Activated naive CD8-positive, alpha-beta T cell treated with anti-CD3 and anti-CD28 coated beads for 36 hours (primary cell): ENCODE measurements at regions not wholly inside any gene's neighbourhood (a gene's known extent, or its start where the extent isn't known, plus 50 kb on each side); places are given as distances from the start of the nearest gene placed in this dataset.
"Not testable (repeated sequence)": the region's sequence is repeated elsewhere in the genome, so short reads cannot be mapped to it uniquely, and the experiment has no call there.

Experiments used
- DNase-seq: peaks from one replicate; pipeline ENCODE4 v3.0.0; 2021
- H3K27ac Mint-ChIP-seq: one replicate; pipeline ENCODE4 v1.8.0; 2022; ENCODE audit warnings: mild to moderate bottlenecking, moderate library complexity, mixed read lengths
- H3K27me3 Mint-ChIP-seq: one replicate; pipeline ENCODE4 v1.8.0; 2022; ENCODE audit warnings: mild to moderate bottlenecking, mixed read lengths
- H3K36me3 Mint-ChIP-seq: one replicate; pipeline ENCODE4 v1.8.0; 2021; ENCODE audit warnings: mild to moderate bottlenecking, mixed read lengths
- H3K4me1 Mint-ChIP-seq: one replicate; pipeline ENCODE4 v1.8.0; 2021; ENCODE audit warnings: mixed read lengths
- H3K4me3 Mint-ChIP-seq: one replicate; pipeline ENCODE4 v1.8.0; 2022; ENCODE audit warnings: mild to moderate bottlenecking, moderate library complexity, mixed read lengths
- H3K9me3 Mint-ChIP-seq: one replicate; pipeline ENCODE4 v1.8.0; 2022; ENCODE audit warnings: mixed read lengths

DNA sequence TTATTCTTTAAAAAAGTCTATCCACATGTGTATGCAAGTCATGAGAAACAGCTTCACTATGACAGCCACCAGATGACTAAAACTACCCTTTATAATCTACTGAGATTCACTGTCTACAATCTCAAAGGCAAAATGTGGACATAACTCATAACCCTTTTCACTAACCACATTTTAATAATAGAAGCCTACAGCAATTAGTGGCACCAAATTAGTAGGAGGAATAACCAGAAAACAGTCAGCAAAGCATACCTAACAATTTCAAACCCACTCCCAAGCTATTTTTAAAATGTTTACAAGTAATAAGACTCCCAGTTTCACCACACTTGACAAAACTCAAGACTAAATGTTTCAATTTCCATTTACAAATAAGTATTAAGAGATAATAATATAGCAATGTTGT lies 442.9 kb downstream of the PTPRC start:
- Mint-ChIP-seq H3K36me3 (peaks cover 2% of the 10 kb centered on the region), H3K4me1 (peaks cover 9% of the 10 kb centered on the region), H3K27ac (no peak overlapping the region), H3K27me3 (no peaks in the 10 kb centered on the region), H3K4me3 (no peak overlapping the region), H3K9me3 (no peaks in the 10 kb centered on the region)
- no peak for DNase-seq

DNA sequence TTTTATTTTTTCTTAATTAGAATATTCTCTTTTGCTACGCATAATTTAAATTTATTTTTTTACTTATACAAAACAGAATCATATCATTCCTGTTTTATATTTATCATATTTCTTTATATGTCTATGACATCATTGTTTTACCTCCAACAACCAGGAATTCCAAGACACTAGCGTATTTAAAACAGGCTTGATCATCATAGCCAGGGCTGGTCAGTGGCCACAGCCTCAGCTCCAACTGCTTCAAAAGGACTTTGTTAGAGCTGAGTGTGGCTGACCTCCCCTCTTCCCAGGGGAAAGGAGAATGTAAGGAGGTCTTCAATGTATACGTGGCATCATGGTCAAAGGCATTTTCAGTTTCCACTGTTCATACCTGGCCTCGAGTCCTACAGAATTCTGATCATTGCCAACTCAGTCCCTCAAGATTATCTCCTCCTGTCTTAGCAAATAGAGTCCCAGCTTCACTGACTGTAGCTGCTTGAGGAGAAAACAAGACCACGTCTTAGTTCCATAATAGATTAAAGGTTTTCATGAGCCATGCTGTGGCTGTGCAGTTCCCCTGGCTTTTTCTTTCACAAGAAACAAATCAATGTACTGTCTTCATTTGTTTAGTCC lies 444.0 kb downstream of the PTPRC start:
- Mint-ChIP-seq H3K4me3 (no peak overlapping the region), H3K27ac (no peak overlapping the region), H3K36me3 (peaks cover 2% of the 10 kb centered on the region), H3K4me1 (peaks cover 9% of the 10 kb centered on the region), H3K27me3 (no peaks in the 10 kb centered on the region), H3K9me3 (no peaks in the 10 kb centered on the region)
- no peak for DNase-seq

DNA sequence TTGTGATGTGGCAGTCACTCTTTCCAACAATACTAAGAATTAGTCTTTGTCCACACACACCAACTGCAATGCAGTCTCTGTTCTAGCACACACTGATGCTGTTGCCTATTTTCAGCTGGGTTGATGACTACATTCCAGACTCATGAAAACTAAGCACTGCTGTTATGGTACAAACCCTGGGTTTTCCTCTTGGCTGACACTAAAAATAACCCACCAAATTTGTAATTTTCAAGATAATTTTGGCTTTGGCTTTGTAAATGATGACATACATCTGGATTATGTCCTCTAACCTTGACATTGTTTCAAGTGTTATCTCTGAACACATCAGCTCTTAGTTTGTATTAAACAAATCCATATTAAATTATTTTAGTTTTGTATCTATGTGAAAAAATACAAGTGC lies 444.8 kb downstream of the PTPRC start:
- Mint-ChIP-seq H3K9me3 (no peaks in the 10 kb centered on the region), H3K36me3 (peaks cover 2% of the 10 kb centered on the region), H3K4me3 (no peak overlapping the region), H3K4me1 (peaks cover 10% of the 10 kb centered on the region), H3K27me3 (no peaks in the 10 kb centered on the region), H3K27ac (no peak overlapping the region)
- DNase-seq = no peak

- Mint-ChIP-seq H3K27me3 (no peaks in the 10 kb centered on the region), H3K27ac (no peak overlapping the region), H3K36me3 (peaks cover 2% of the 10 kb centered on the region), H3K4me1 (peaks cover 16% of the 10 kb centered on the region), H3K9me3 (peaks cover 1% of the 10 kb centered on the region), H3K4me3 (no peak overlapping the region)
- DNase-seq = no peak
Measured at GRCh38 chr1:199084293-199084692, 445.5 kb downstream of the PTPRC start.

- no peak overlapping the region for H3K4me3 Mint-ChIP-seq
- no peak for DNase-seq
- no peak overlapping the region for H3K27ac Mint-ChIP-seq
- H3K27me3 Mint-ChIP-seq = no peaks in the 10 kb centered on the region
- peaks cover 1% of the 10 kb centered on the region for H3K9me3 Mint-ChIP-seq
- H3K36me3 Mint-ChIP-seq = peaks cover 2% of the 10 kb centered on the region
- peaks cover 26% of the 10 kb centered on the region for H3K4me1 Mint-ChIP-seq
Measured at GRCh38 chr1:199085903-199086302, 447.1 kb downstream of the PTPRC start.

DNA sequence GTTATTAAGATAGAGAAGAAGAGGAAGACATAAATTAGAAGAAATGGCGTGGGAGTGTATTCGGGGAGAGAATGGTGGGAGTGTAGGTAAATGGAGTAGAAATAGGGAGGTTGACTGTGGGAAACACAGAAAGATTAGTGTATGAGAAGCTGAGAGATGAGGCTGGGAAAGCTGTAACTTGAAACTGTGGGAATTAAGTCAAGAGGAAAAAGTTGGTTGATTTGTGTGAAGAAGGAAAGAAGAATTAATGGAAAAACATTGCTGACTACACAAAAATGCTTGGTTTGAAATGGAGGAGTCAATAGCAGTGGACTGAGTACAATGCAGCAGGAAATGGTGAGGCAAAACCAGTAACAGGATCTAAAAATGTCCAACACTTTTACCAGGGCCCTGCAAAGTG lies 448.3 kb downstream of the PTPRC start:
- no peak for DNase-seq
- H3K9me3 Mint-ChIP-seq = peaks cover 1% of the 10 kb centered on the region
- no peak overlapping the region for H3K4me3 Mint-ChIP-seq
- H3K36me3 Mint-ChIP-seq = peaks cover 2% of the 10 kb centered on the region
- no peaks in the 10 kb centered on the region for H3K27me3 Mint-ChIP-seq
- H3K27ac Mint-ChIP-seq = no peak overlapping the region
- H3K4me1 Mint-ChIP-seq = peaks cover 23% of the 10 kb centered on the region

DNA sequence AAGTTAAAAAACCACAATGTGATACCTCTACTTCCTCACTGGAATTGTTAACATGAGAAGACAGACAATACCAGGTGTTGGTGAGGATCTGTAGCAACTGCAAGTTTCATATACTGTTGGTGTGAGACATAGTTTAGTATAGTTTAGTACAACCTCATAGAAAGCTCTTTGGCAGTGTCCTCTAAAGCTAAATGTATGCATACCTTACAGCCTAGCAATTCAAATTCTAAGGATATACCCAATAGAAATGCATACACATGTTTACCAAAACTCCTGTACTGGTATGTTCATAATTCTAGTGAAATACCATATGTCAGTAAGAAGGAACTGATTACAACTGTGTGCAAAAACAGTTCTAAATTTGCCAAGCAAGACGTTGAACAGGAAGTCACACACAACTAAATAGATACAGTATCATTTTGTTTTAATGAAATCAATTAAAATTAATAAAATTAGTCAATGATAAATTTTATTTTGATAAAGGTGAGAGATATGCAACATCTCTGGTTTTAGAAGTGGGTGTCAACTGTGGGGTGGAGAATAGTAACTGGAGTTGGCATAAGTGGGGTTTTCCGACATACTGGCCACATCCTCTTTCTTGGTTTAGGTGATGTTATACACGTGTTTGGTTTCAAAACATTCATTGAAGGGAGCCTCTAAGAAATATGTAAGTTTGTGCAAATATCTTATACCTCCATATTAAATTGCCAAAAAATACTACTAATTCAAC lies 450.7 kb downstream of the PTPRC start:
- peaks cover under 1% of the 10 kb centered on the region for H3K36me3 Mint-ChIP-seq
- peak overlapping the region; percentile 71 for H3K27ac Mint-ChIP-seq
- no peak overlapping the region for H3K4me3 Mint-ChIP-seq
- H3K4me1 Mint-ChIP-seq = peaks cover 19% of the 10 kb centered on the region
- peaks cover 4% of the 10 kb centered on the region for H3K9me3 Mint-ChIP-seq
- peak; percentile 29 for DNase-seq
- H3K27me3 Mint-ChIP-seq = no peaks in the 10 kb centered on the region

DNA sequence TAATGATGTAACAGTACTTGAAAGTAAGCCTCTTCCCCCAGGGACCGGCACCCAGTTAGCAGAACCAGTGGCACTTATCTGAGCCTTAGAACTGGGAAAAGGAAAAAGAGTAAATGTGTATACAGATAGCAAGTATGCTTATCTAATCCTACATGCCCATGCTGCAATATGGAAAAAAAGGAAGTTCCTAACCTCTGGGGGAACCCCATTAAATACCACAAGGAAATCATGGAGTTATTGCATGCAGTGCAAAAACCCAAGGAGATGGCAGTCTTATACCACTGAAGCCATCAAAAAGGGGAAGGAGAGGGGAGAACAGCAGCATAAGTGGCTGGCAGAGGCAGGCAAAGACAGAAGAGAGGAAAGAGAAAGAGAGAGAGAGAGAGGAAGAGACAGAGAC lies 456.8 kb downstream of the PTPRC start:
- H3K27ac Mint-ChIP-seq, H3K4me1 Mint-ChIP-seq, H3K36me3 Mint-ChIP-seq, H3K9me3 Mint-ChIP-seq, H3K27me3 Mint-ChIP-seq, H3K4me3 Mint-ChIP-seq, DNase-seq: not testable (repeated sequence)

- Mint-ChIP-seq H3K4me1 (peaks cover 4% of the 10 kb centered on the region), H3K9me3 (peaks cover 7% of the 10 kb centered on the region), H3K27ac (no peak overlapping the region), H3K27me3 (no peaks in the 10 kb centered on the region), H3K4me3 (no peak overlapping the region), H3K36me3 (no peaks in the 10 kb centered on the region)
- DNase-seq = no peak
Measured at GRCh38 chr1:199096591-199096990, 457.8 kb downstream of the PTPRC start.

DNA sequence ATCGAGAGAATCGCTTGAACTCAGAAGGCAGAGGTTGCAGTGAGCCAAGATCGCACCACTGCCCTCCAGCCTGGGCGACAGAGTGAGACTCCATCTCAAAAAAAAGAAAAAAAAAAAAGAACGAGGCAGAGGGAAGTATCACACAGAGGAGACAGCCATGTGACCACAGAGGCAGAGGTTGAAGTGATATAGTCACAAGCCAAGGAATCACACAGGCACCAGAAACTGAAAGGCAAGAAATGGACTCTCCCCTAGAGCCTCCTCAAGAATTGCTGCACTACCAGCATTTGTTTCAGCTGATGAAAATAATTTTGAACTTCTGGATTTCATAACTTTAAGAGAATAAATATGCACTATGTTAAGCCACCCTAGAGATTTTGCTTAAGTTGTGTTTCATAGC lies 459.6 kb downstream of the PTPRC start:
- no peaks in the 10 kb centered on the region for H3K27me3 Mint-ChIP-seq
- no peaks in the 10 kb centered on the region for H3K36me3 Mint-ChIP-seq
- H3K4me1 Mint-ChIP-seq = peaks cover 10% of the 10 kb centered on the region
- DNase-seq = no peak
- H3K9me3 Mint-ChIP-seq = peaks cover 8% of the 10 kb centered on the region
- no peak overlapping the region for H3K4me3 Mint-ChIP-seq
- no peak overlapping the region for H3K27ac Mint-ChIP-seq

DNA sequence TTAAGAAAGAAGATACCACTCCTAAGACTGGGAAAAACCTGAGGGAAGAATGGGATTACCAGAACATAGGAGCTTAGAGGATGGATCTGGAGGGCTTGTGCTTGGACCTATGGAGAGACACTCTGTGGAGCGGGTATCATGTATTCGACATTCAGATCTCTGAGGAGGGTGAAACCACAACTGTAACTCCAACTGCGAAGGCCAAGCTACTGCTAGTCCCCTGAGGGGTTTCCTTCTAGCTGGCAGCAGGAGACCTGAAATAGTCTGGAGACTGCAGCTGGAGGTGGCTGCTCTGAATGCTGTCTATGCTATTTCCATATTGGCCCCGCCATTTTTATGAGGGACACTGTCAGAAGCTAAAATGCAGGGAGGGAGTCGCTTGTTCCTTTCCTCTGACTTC lies 462.3 kb downstream of the PTPRC start:
- no peak for DNase-seq
- Mint-ChIP-seq H3K4me3 (no peak overlapping the region), H3K36me3 (no peaks in the 10 kb centered on the region), H3K9me3 (peaks cover 13% of the 10 kb centered on the region), H3K27me3 (no peaks in the 10 kb centered on the region), H3K4me1 (peaks cover 5% of the 10 kb centered on the region), H3K27ac (no peak overlapping the region)

GRCh38 chr1:199101635-199102034 lies 462.8 kb downstream of the PTPRC start:
- peaks cover 5% of the 10 kb centered on the region for H3K4me1 Mint-ChIP-seq
- H3K27ac Mint-ChIP-seq = no peak overlapping the region
- DNase-seq = no peak
- H3K9me3 Mint-ChIP-seq = peaks cover 14% of the 10 kb centered on the region
- no peak overlapping the region for H3K4me3 Mint-ChIP-seq
- no peaks in the 10 kb centered on the region for H3K36me3 Mint-ChIP-seq
- H3K27me3 Mint-ChIP-seq = no peaks in the 10 kb centered on the region

DNA sequence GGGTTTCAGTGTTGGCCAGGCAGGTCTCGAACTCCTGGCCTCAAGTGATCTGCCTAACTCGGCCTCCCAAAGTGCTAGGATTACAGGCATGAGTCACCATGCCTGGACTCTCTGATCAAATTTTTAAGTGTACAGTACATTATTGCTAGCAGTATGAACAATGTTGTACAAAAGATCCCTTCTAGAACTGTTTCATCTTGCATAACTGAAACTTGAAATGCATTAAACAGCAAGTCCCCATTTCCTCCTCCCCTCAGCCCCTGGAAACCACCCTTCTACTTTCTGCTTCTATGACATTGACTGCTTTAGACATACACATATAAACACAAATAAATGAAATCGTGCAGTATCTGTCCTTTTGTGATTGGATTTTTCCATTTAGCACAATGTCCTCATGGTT lies 463.4 kb downstream of the PTPRC start:
- Mint-ChIP-seq H3K27me3 (no peaks in the 10 kb centered on the region), H3K36me3 (no peaks in the 10 kb centered on the region), H3K4me3 (no peak overlapping the region), H3K9me3 (peaks cover 15% of the 10 kb centered on the region), H3K4me1 (peaks cover 5% of the 10 kb centered on the region), H3K27ac (no peak overlapping the region)
- no peak for DNase-seq

DNA sequence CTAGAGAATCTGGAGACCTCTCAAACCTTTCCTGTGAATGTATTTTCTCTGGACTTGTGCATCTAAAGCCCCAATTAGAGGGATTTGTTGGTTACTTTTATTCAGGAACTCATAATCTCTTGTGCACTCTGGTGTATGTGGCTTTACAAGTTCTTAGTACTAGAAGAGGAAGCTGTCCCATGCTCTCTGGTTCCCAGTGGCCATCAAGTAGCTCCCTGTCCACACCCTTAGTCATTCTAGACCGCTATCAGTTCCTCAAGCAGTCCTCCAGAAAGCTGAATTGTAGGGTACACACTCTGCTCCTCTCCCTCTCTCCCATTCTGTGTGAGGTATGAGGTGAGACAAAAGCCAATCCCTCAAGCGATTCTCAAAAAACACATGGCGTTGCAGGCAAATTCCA lies 470.3 kb downstream of the PTPRC start:
- Mint-ChIP-seq H3K27ac (no peak overlapping the region), H3K27me3 (no peaks in the 10 kb centered on the region), H3K9me3 (peaks cover 15% of the 10 kb centered on the region), H3K4me1 (peaks cover 3% of the 10 kb centered on the region), H3K36me3 (no peaks in the 10 kb centered on the region), H3K4me3 (no peak overlapping the region)
- no peak for DNase-seq

GRCh38 chr1:199112365-199112764 lies 473.5 kb downstream of the PTPRC start:
- H3K4me3 Mint-ChIP-seq = no peak overlapping the region
- no peaks in the 10 kb centered on the region for H3K27me3 Mint-ChIP-seq
- DNase-seq = no peak
- peaks cover 6% of the 10 kb centered on the region for H3K4me1 Mint-ChIP-seq
- H3K27ac Mint-ChIP-seq = no peak overlapping the region
- H3K36me3 Mint-ChIP-seq = no peaks in the 10 kb centered on the region
- peaks cover 5% of the 10 kb centered on the region for H3K9me3 Mint-ChIP-seq

DNA sequence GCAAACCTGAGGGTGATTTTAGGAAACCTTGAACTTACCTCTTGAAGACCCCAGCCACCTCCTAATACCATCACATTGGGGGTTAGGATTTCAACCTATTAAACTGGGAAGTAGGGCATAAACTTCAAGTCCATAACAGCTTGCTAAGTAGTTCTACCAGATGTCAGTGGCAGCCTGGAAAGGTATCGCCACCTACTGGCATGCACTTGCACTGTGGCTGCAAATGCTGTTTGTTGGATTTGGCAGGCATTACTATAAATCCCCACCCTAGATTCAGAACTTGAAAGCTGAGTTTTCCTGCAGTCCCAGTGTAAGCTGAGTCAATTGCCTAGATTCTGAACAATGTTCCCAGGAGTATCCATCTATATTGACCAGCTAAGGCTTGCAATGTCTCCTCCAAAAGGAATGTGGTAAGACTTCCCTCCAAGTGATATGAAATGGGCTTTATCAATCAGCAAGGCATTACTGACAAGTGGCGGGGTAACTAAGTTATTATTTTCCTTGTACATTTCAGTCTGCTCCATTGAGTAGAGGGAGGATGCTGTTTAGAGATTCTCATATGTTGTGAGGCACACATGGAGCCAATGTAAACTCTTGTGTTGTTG lies 474.5 kb downstream of the PTPRC start:
- peak; percentile 56 for DNase-seq
- Mint-ChIP-seq H3K27me3 (peaks cover 5% of the 10 kb centered on the region), H3K4me1 (peaks cover 6% of the 10 kb centered on the region), H3K9me3 (peaks cover 3% of the 10 kb centered on the region), H3K4me3 (no peak overlapping the region), H3K27ac (no peak overlapping the region), H3K36me3 (no peaks in the 10 kb centered on the region)
